ENCODE measurements at regions not wholly inside any gene's neighbourhood (a gene's known extent, or its start where the extent isn't known, plus 50 kb on each side); places are given as distances from the start of the nearest gene placed in this dataset.
A peak's percentile ranks its signal among the peaks of the same experiment; 100 is the strongest.
"Not testable (repeated sequence)": the region's sequence is repeated elsewhere in the genome, so short reads cannot be mapped to it uniquely, and the experiment has no call there.

GRCh38 chr3:177905173-177906125 is 630.8 kb upstream of the KCNMB2 start:
- Histone ChIP-seq H3K4me3 (no peak overlapping the region), H3K9me3 (no peaks in the 10 kb centered on the region), H3K27me3 (no peaks in the 10 kb centered on the region), H3K4me1 (peaks cover 0 to 46% (median 24%) of the 10 kb centered on the region in 4 donors), H3K27ac (peak overlapping the region; percentile 60 to 80 (median 73)), H3K36me3 (no peaks in the 10 kb centered on the region)
- TF ChIP-seq POLR2AphosphoS5 (IDR thresholded peaks at IDR 0.05) = peak in 1 of 4 donors; percentile 23
- TF ChIP-seq, protein P1, sequence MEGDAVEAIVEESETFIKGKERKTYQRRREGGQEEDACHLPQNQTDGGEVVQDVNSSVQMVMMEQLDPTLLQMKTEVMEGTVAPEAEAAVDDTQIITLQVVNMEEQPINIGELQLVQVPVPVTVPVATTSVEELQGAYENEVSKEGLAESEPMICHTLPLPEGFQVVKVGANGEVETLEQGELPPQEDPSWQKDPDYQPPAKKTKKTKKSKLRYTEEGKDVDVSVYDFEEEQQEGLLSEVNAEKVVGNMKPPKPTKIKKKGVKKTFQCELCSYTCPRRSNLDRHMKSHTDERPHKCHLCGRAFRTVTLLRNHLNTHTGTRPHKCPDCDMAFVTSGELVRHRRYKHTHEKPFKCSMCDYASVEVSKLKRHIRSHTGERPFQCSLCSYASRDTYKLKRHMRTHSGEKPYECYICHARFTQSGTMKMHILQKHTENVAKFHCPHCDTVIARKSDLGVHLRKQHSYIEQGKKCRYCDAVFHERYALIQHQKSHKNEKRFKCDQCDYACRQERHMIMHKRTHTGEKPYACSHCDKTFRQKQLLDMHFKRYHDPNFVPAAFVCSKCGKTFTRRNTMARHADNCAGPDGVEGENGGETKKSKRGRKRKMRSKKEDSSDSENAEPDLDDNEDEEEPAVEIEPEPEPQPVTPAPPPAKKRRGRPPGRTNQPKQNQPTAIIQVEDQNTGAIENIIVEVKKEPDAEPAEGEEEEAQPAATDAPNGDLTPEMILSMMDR (IDR thresholded peaks at IDR 0.05) = no peak
- intact Hi-C loops (cut with DNase I) = no loop called here
- 72 to 77% methylated on average over 4 of the region's 4 CpGs for WGBS, 2 donors
- DNase-seq = no peak

GRCh38 chr3:177906126-177906511 is 630.1 kb upstream of the KCNMB2 start:
- Histone ChIP-seq H3K9me3 (no peaks in the 10 kb centered on the region), H3K27me3 (no peaks in the 10 kb centered on the region), H3K27ac (peak overlapping the region; percentile 60 to 80 (median 73)), H3K36me3 (no peaks in the 10 kb centered on the region), H3K4me1 (peaks cover 0 to 46% (median 24%) of the 10 kb centered on the region in 4 donors), H3K4me3 (no peak overlapping the region)
- TF ChIP-seq POLR2A (IDR thresholded peaks at IDR 0.05) (no peak), POLR2AphosphoS5 (IDR thresholded peaks at IDR 0.05) (peak in 1 of 4 donors; percentile 11)
- TF ChIP-seq, protein P1 (IDR thresholded peaks at IDR 0.05) = peak in 1 of 4 experiments; percentile 22
- DNase-seq = no peak
- 74 to 83% methylated on average over 4 of the region's 4 CpGs for WGBS, 2 donors
- intact Hi-C loops (cut with DNase I) = no loop called here

GRCh38 chr3:177906578-177907229 is 629.5 kb upstream of the KCNMB2 start:
- intact Hi-C loops (cut with DNase I) = no loop called here
- H3K4me1 ChIP-seq = peaks cover 0 to 46% (median 24%) of the 10 kb centered on the region in 4 donors

DNA sequence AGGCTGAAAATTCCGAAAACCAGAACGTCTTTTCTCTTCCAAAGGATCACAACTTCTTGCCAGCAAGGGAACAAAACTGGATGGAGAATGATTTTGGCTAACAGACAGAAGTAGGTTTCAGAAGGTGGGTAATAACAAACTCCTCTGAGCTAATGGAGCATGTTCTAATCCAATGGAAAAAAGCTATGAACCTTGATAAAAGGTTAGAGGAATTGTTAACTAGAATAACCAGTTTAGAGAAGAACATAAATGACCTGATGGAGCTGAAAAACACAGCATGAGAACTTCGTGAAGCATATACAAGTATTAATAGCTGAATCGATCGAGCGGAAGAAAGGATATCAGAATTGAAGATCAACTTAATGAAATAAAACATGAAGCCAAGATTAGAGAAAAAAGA is 626.7 kb upstream of the KCNMB2 start:
- not testable (repeated sequence) for H3K9me3 ChIP-seq

More at GRCh38 chr3:177906578-177907229, 629.5 kb upstream of the KCNMB2 start:
- 87 to 91% methylated on average over 5 of the region's 5 CpGs for WGBS, 2 donors
- no peak for DNase-seq
- Histone ChIP-seq H3K36me3 (no peaks in the 10 kb centered on the region), H3K27ac (peak overlapping the region; percentile 60 to 80 (median 73)), H3K4me3 (no peak overlapping the region), H3K9me3 (no peaks in the 10 kb centered on the region), H3K27me3 (no peaks in the 10 kb centered on the region)
- no peak for TF ChIP-seq POLR2AphosphoS5 (IDR thresholded peaks at IDR 0.05)
- TF ChIP-seq, protein P1 (IDR thresholded peaks at IDR 0.05) = no peak
- no peak for TF ChIP-seq POLR2A (IDR thresholded peaks at IDR 0.05)

GRCh38 chr3:177914224-177914623 is 622.0 kb upstream of the KCNMB2 start:
- Histone ChIP-seq H3K36me3 (no peaks in the 10 kb centered on the region), H3K27me3 (no peaks in the 10 kb centered on the region), H3K9me3 (no peaks in the 10 kb centered on the region), H3K4me3 (no peak overlapping the region), H3K27ac (no peak overlapping the region), H3K4me1 (no peaks in the 10 kb centered on the region)
- whole genome bisulfite sequencing, 2 donors = 89 to 95% methylated on average over 10 of the region's 10 CpGs
- TF ChIP-seq, protein P1 (IDR thresholded peaks at IDR 0.05) = no peak
- TF ChIP-seq EP300 (IDR thresholded peaks at IDR 0.05) (no peak), POLR2A (IDR thresholded peaks at IDR 0.05) (no peak), POLR2AphosphoS5 (IDR thresholded peaks at IDR 0.05) (no peak)
- DNase-seq = no peak
- intact Hi-C loops (cut with DNase I) = no loop called here

More for the DNA sequence above, 626.7 kb upstream of the KCNMB2 start:
- DNase-seq; H3K27me3 ChIP-seq; intact Hi-C loops (cut with DNase I); H3K27ac ChIP-seq; H3K4me3 ChIP-seq; H3K36me3 ChIP-seq: not testable (repeated sequence)
- 95 to 96% methylated on average over 6 of the region's 6 CpGs for WGBS, 2 donors
- H3K4me1 ChIP-seq = peaks cover 0 to 30% (median 23%) of the 10 kb centered on the region in 4 donors
